HG02852 (cell line): ENCODE measurements at regions not wholly inside any gene's neighbourhood (a gene's known extent, or its start where the extent isn't known, plus 50 kb on each side); places are given as distances from the start of the nearest gene placed in this dataset.

Experiments
- ATAC-seq: cut with Tn5 transposase; IDR thresholded peaks from one replicate; pipeline ENCODE4 v1.9.1; 2021; ENCODE audit warnings: mild to moderate bottlenecking, moderate library complexity; ENCODE audit not compliant: unreplicated experiment

GRCh38 chr10:121290674-121291073 lies 307.6 kb downstream of the FGFR2 start:
- no peak for ATAC-seq

- no peak for ATAC-seq
Measured at GRCh38 chr10:121291376-121291775, 306.9 kb downstream of the FGFR2 start.

GRCh38 chr10:121291823-121292222 lies 306.4 kb downstream of the FGFR2 start:
- ATAC-seq, result no peak

DNA sequence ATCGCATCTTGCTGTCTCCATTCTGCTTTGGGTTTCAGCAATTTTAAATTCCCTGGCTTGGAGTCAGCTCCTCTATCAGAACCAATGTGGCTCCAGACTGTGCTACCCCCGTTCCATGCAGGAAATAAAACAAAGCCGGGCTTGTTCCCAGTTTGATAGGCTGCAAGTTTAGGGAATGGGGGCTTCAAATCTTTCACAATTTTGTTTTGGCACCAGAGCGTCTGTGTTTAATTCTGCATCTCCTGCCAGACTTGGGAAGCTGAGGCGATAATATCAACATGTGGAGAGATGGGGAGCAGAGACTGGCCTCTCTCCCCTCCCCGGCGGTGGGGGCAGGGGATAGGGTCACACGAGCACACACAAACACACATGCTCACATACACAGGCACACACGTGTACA lies 305.9 kb downstream of the FGFR2 start:
- no peak for ATAC-seq

DNA sequence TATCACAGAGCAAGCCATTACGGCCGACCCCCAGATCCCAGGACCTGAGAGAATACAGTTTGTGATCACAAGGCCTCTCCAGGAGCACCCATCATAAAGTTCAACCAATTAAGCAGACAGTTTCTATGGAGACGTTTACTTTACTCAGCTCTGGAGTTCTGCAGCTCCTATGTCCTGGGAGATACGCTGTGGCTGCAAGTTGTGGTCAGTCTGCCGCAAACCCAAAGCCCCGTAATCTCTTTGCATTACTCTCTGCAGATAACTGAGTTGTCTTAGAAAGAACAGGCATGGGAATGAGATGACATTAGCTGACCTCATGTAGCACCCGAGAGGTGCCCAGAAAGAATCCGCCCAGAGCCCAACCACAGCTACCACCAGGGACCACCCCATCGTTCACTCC lies 305.1 kb downstream of the FGFR2 start:
- ATAC-seq, result no peak

- ATAC-seq, result no peak
Measured at GRCh38 chr10:121294630-121295029, 303.6 kb downstream of the FGFR2 start.

DNA sequence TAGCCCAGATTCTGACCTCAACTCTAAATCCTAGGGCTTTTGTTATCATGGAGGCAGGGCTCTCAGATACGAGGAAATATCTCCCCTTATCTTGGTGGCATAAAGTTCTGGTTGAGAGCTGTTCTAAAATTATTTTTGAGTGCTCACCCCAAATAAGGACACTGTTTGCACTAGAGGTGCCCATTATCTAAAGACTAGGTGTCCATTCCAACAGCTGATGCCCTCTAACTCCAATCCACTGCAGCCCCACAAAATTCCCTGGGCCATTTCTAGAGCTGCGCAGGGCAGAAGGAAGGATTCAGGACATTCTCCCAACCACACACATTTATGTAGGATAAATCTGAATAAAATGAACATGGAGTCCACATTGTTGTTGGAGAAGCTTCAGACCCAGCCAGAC lies 301.9 kb downstream of the FGFR2 start:
- ATAC-seq, result no peak

DNA sequence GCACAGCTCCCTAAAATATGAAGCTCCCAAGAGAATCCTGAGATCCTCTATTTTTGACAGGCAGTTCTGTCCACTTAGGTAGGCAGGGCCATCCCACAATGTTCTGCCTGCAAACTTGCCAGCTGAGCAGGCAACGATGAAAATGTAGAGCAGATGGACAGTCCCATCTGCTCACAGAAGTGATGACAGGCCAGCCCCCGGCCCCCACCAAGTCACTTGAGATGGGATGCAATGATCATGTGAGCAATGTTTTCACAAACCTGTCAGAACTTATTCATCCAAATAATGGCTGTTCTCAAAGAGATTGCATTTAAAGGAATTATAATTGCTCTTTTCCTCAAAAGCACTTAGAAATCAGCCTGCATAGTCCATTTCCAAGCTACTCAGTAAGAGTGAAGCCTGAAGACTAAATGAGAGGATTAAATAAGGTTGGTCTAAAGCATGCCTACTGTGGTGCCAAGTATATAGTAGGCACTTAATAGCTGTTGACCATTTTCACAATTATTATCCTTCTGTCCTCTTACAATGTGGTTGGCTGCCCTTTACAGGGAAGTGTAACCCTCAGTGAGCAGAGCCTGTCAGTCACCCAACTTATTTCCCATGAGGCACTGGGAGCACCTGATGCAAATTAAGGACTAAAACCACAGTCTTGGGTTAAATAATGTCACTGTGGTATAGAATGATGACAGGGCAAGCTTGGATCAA lies 301.2 kb downstream of the FGFR2 start:
- ATAC-seq, result no peak

DNA sequence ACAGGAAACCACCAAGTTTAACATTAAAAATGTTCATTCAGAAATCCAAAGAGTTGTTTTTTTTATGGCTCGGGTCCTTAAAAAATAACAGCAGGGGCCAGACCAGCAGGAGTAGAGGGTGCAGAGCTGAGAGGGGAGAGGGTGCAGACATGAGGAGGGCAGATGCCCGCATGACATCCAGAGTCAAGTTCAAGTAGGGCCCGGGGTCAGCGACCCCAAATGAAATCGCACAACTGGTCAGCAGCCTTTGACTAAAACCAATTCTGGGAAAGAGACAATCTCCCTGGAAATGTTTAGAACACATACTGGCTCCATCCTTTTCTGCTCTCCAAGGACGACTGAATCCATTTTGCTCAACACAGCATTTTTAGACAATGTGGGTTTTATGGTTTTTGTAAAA lies 297.5 kb downstream of the FGFR2 start:
- ATAC-seq, result no peak

GRCh38 chr10:121302541-121303180 lies 295.6 kb downstream of the FGFR2 start:
- ATAC-seq, result no peak

DNA sequence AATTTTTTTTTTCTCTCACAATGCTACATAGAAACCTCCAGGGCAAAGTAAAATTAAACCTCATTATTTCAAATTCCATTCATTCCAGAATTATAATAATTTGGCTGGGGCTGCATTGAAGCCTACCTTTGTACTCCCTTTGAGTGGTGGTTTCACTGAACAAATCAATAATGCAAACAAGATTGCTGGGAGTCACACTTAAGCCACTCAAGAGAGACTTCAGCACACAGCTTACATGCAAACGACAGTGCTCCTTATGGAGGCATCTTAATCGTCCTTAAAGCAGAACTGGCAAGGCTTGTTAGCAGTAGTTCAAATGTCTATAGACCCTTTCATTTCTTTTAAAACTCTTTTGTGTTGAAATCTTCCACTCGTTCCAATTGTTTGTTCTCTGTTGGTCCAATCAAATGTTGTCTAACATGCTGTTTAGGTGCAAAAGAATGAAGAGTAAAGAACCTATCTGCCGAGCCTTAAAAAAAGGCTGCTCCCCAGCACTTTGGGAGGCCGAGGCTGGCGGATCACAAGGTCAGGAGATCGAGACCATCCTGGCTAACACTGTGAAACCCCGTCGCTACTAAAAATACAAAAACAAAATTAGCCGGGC lies 294.9 kb downstream of the FGFR2 start:
- no peak for ATAC-seq

GRCh38 chr10:121305066-121305465 lies 293.2 kb downstream of the FGFR2 start:
- no peak for ATAC-seq

- no peak for ATAC-seq
Measured at GRCh38 chr10:121306159-121306673, 292.0 kb downstream of the FGFR2 start.

DNA sequence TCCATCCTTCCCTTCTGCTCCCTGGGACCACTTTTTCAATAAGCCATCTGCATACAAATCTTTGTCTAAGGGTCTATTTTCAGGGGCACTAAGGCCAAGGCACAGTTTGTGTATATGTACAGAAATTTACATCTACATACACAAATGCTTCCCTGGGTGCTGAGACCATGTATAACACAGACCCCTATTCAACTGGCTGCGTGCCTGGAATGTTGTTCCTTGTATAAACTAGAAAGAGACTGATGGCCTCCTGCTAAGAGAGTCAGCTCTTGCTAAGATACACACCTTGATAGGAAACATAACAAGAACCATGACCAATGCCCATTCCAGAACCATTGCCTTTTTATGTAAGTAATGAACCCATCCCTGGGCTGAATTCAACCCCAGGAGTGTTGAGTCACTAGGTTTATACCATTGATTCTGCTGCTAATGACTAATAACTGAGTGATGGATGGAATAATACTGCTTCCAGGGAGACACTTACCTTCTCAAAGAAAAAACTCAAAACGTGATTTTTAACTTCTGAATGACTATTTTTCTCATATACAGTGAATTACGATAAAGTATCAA lies 290.7 kb downstream of the FGFR2 start:
- no peak for ATAC-seq

- ATAC-seq, result no peak
Measured at GRCh38 chr10:121308020-121308419, 290.2 kb downstream of the FGFR2 start.

DNA sequence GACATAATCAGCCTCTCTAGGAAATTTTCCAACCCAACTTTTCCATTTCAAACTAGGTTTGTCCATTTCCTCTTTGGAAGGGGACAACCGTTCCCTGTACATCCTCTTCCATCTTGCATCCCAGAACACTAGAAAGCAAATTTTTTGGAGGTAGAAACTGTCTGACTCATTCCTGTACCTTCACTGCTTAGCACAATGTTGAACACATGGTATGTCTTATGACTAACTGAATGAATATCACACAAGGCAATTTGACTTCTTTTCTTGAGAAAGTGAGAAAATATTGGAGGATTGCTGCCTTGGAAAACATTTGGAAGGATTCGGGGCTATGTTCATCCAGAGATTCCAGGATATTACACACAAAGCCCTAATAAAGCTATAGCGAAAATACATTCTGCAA lies 289.1 kb downstream of the FGFR2 start:
- ATAC-seq, result no peak

- no peak for ATAC-seq
Measured at GRCh38 chr10:121310151-121310711, 288.0 kb downstream of the FGFR2 start.

DNA sequence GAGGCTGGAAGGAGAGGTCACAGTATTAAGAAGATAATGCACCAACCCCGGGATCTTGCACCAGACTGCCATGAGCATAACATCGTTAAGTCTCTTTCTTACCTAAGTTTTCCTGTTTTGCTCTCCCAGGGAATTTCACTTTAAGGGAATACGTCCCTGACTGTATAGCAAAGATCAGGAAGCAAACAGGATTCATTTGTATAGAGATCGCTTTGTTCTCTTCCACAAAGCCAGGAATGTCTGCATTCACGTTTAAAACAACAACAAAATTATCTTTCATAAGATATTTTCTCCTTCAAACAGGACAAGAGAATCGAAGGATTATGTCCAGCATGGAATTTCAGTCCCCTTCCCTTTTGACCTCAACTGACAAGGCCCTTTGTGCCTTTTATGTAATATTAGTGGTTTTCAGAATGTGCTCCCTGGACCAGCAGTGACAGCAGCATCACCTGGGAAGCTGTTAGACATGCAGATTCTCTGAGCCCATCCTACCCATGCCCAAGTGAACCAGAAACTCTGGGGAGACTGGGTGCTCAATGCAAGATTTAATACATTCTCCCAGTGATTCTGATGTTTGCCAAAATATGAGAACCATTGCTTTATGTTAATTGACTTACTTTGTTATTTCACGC lies 286.3 kb downstream of the FGFR2 start:
- no peak for ATAC-seq

GRCh38 chr10:121312587-121312986 lies 285.7 kb downstream of the FGFR2 start:
- no peak for ATAC-seq

DNA sequence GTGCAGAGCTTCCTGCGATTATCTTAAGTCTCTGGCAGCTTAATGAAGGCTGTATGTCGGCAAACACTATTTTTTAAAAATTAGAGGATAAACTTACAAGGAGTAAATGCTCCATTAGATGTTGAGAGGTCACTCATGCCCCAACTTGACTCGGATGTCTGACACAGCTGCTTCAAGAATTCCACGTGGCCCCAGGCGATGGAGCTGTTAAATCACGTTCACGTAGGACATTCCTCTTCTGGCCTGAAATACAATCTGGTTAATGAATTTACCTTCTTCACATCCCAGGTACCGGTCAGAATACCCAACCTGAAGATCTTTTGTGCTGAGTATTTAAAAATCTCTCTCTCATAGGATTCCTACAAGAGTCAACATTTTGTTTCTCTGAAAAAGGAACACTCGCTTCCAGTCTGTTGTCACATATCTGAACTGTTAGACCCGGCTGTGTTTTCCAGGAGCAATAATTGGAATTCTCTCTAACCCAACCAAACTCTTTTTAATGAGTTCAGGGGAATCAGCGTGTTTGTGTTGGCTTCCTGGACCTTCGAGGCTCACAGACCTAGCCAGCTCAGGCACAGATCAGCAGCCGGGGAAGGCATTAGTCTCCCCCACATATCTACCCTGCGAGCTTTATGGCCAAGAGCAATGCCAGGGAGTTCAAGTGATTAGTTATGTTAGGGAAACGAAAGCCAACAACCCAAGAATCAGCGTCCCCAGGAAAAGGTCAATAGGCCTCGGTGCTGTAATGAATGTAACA lies 284.9 kb downstream of the FGFR2 start:
- ATAC-seq, result no peak
